ENCODE measurements at regions not wholly inside any gene's neighbourhood (a gene's known extent, or its start where the extent isn't known, plus 50 kb on each side); places are given as distances from the start of the nearest gene placed in this dataset.

GRCh38 chr5:42013561-42013960 lies 88.5 kb downstream of the FBXO4 start (continued):
- TF ChIP-seq CTCF (IDR thresholded peaks at IDR 0.05) = no peak
- TF ChIP-seq CDX4 (CRISPR knock-in tag; IDR thresholded peaks at IDR 0.05; ENCODE audit: borderline replicate concordance) = no peak
- no peak for TF ChIP-seq ZNF425 (CRISPR knock-in tag; conservative IDR thresholded peaks at IDR 0.05)
- TF ChIP-seq ESRRA (CRISPR knock-in tag; IDR thresholded peaks at IDR 0.05; ENCODE audit: borderline replicate concordance) = no peak
- no peak for TF ChIP-seq RORB (CRISPR knock-in tag; IDR thresholded peaks at IDR 0.05)
- TF ChIP-seq ZMAT4 (CRISPR knock-in tag; IDR thresholded peaks at IDR 0.05) = no peak

- DNase-seq (ENCODE audit: low spot score) (no peak), ATAC-seq (no peak)
- CTCF ChIA-PET = interaction anchor here (1.6 kb wide), 1 partner anchor 10 kb away, joined by 6 read pairs; no protein-coding TSS in a partner anchor
- no peaks in the 10 kb centered on the region for H3K4me1 Mint-ChIP-seq
- H3K9me3 Mint-ChIP-seq = no peaks in the 10 kb centered on the region
- H3K4me3 Mint-ChIP-seq = no peak overlapping the region
- H3K27ac Mint-ChIP-seq = no peak overlapping the region
- TF ChIP-seq ZBTB21 (CRISPR knock-in tag; IDR thresholded peaks at IDR 0.05; ENCODE audit: borderline replicate concordance) (no peak), EMX1 (CRISPR knock-in tag; IDR thresholded peaks at IDR 0.05) (no peak)
- POLR2A ChIA-PET = no interaction called here
- no peaks in the 10 kb centered on the region for H3K36me3 Mint-ChIP-seq
- no peaks in the 10 kb centered on the region for H3K27me3 Mint-ChIP-seq (ENCODE audit: low read depth)
Observed at GRCh38 chr5:42015254-42015653, 90.2 kb downstream of the FBXO4 start.

GRCh38 chr5:42015681-42016080 lies 90.6 kb downstream of the FBXO4 start:
- DNase-seq (ENCODE audit: low spot score) = no peak
- no peak for ATAC-seq
- Mint-ChIP-seq H3K27me3 (ENCODE audit: low read depth) (no peaks in the 10 kb centered on the region), H3K27ac (no peak overlapping the region), H3K9me3 (no peaks in the 10 kb centered on the region), H3K36me3 (no peaks in the 10 kb centered on the region), H3K4me1 (peaks cover 3% of the 10 kb centered on the region), H3K4me3 (no peak overlapping the region)
- CTCF ChIA-PET = no interaction called here
- POLR2A ChIA-PET = no interaction called here
- TF ChIP-seq E2F1 (CRISPR knock-in tag; IDR thresholded peaks at IDR 0.05) (no peak), CREB1 (CRISPR knock-in tag; IDR thresholded peaks at IDR 0.05) (no peak), SMAD3 (CRISPR knock-in tag; IDR thresholded peaks at IDR 0.05; ENCODE audit: borderline replicate concordance) (no peak), STAT6 (CRISPR knock-in tag; conservative IDR thresholded peaks at IDR 0.05; ENCODE audit: low read depth) (no peak), FOXJ3 (CRISPR knock-in tag; IDR thresholded peaks at IDR 0.05; ENCODE audit: borderline replicate concordance) (no peak), ZMAT4 (CRISPR knock-in tag; IDR thresholded peaks at IDR 0.05) (no peak), ETV6 (CRISPR knock-in tag; IDR thresholded peaks at IDR 0.05) (no peak), CDX4 (CRISPR knock-in tag; IDR thresholded peaks at IDR 0.05; ENCODE audit: borderline replicate concordance) (no peak), TCF7 (CRISPR knock-in tag; IDR thresholded peaks at IDR 0.05; ENCODE audit: low read depth) (no peak), ATF1 (CRISPR knock-in tag; IDR thresholded peaks at IDR 0.05) (no peak), CTCF (IDR thresholded peaks at IDR 0.05) (no peak), PREB (CRISPR knock-in tag; IDR thresholded peaks at IDR 0.05; ENCODE audit: borderline replicate concordance) (no peak)
